HCT116 (cell line): ENCODE measurements at regions not wholly inside any gene's neighbourhood (a gene's known extent, or its start where the extent isn't known, plus 50 kb on each side); places are given as distances from the start of the nearest gene placed in this dataset.

Experiments
- ATAC-seq: fragments of 200-7000 bp; cut with Tn5 transposase; 2 replicates; pipeline ENCODE4 v1.9.1; 2020; ENCODE audit warnings: mild to moderate bottlenecking, moderate library complexity
- BruUV-seq: library from RNA; stranded (reverse); fragments of 400-500 nt; replicated peaks from 2 replicates; lab custom pipeline; 2021; lab: Mats Ljungman, UMichigan
- CTCF ChIA-PET: fragments of 300-600 bp; sonication (Branson Sonifier 250); formaldehyde crosslinking; loops from one replicate; lab custom pipeline; 2021; ENCODE audit warnings: antibody characterized with exemption; lab: Charles Lee
- POLR2A ChIA-PET: fragments of 300-600, 350-600 bp; sonication (Branson Sonifier 250); formaldehyde crosslinking; loops from one replicate; lab custom pipeline; 2021; ENCODE audit warnings: antibody characterized with exemption; lab: Charles Lee
- RAD21 ChIA-PET, 2 experiments: fragments of 300-600 bp; sonication (Branson Sonifier 250); formaldehyde crosslinking; loops; one replicate each; lab custom pipeline; 2023; ENCODE audit warnings: low total read pairs in 2 of 2; ENCODE audit not compliant: uncharacterized antibody in 2 of 2, unreplicated experiment in 2 of 2, low non-redundant PET in 1 of 2; lab: Charles Lee
- DNase-seq: peaks from one replicate; pipeline ENCODE4 v3.0.0-alpha.2; 2010; ENCODE audit warnings: low read depth, low spot score
- H2AFZ ChIP-seq: fragments of 200-600 bp; shearing (Covaris generic), sonication (generic); 2 replicates; pipeline ENCODE4 v1.6.1; 2017; ENCODE audit warnings: low read depth, mixed run types, mixed read lengths, antibody characterized with exemption, low read length; ENCODE audit not compliant: poor library complexity, severe bottlenecking
- H3K27ac ChIP-seq: 2 replicates; pipeline ENCODE4 v1.5.1; 2012; ENCODE audit warnings: low read depth, low read length
- H3K27me3 ChIP-seq: fragments of 200-600 bp; sonication (generic); 2 replicates; pipeline ENCODE4 v1.6.1; 2016; ENCODE audit warnings: mixed run types, low read length, mixed read lengths; ENCODE audit not compliant: insufficient read depth
- H3K36me3 ChIP-seq, 2 experiments: fragments of 200-500 bp in 1 of 2; fragments of 200-600 bp in 1 of 2; sonication (Bioruptor generic) in 1 of 2; sonication (generic) in 1 of 2; 2 replicates each; pipeline versions ENCODE4 v1.5.1 to v1.6.1; 2014 to 2016; ENCODE audit warnings: low read length in 2 of 2, inconsistent platforms in 1 of 2, mixed read lengths in 1 of 2, mixed run types in 1 of 2; ENCODE audit not compliant: insufficient read depth in 2 of 2, control insufficient read depth in 1 of 2
- H3K4me1 ChIP-seq, 2 experiments: fragments of 200-600 bp in 1 of 2; sonication (generic) in 1 of 2; 2 replicates each; pipeline versions ENCODE4 v1.5.1 to v1.6.1; 2012 to 2017; ENCODE audit warnings: low read length in 2 of 2, inconsistent platforms in 1 of 2, mild to moderate bottlenecking in 1 of 2, mixed read lengths in 1 of 2, mixed run types in 1 of 2, moderate library complexity in 1 of 2; ENCODE audit not compliant: insufficient read depth in 2 of 2, control insufficient read depth in 1 of 2
- H3K4me2 ChIP-seq: fragments of 200-600 bp; sonication (generic); 2 replicates; pipeline ENCODE4 v1.6.1; 2017; ENCODE audit warnings: mixed run types, low read length, mixed read lengths
- H3K4me3 ChIP-seq, 2 experiments: fragments of 200-600 bp in 1 of 2; sonication (generic) in 1 of 2; replicated peaks in 1 of 2; 2 replicates each; pipeline ENCODE4 v1.5.1; 2011 to 2016; ENCODE audit warnings: low read length in 2 of 2, control low read depth in 1 of 2, low read depth in 1 of 2, mild to moderate bottlenecking in 1 of 2, mixed read lengths in 1 of 2, mixed run types in 1 of 2
- H3K79me2 ChIP-seq: fragments of 200-600 bp; sonication (generic); 2 replicates; pipeline ENCODE4 v1.6.1; 2017; ENCODE audit warnings: mild to moderate bottlenecking, mixed run types, low read length, moderate library complexity, mixed read lengths; ENCODE audit not compliant: insufficient read depth
- H3K9ac ChIP-seq: fragments of 200-600 bp; sonication (generic); 2 replicates; pipeline ENCODE4 v1.6.1; 2016; ENCODE audit warnings: low read length, mixed read lengths
- H3K9me2 ChIP-seq: fragments of 200-600 bp; sonication (generic), shearing (Covaris generic); 2 replicates; pipeline ENCODE4 v1.6.1; 2017; ENCODE audit warnings: mixed run types, mild to moderate bottlenecking, moderate library complexity; ENCODE audit not compliant: insufficient read depth
- H3K9me3 ChIP-seq, 2 experiments: fragments of 200-500 bp in 1 of 2; fragments of 200-600 bp in 1 of 2; sonication (Bioruptor generic) in 1 of 2; sonication (generic) in 1 of 2; 2 replicates each; pipeline ENCODE4 v1.6.1; 2014 to 2017; ENCODE audit warnings: low read length in 2 of 2, mixed read lengths in 2 of 2, inconsistent platforms in 1 of 2, low read depth in 1 of 2, mild to moderate bottlenecking in 1 of 2, mixed run types in 1 of 2, moderate library complexity in 1 of 2; ENCODE audit not compliant: control insufficient read depth in 1 of 2, insufficient read depth in 1 of 2
- H4K20me1 ChIP-seq: fragments of 200-600 bp; sonication (generic), shearing (Covaris generic); 2 replicates; pipeline ENCODE4 v1.6.1; 2017; ENCODE audit warnings: mixed run types, mild to moderate bottlenecking, moderate library complexity; ENCODE audit not compliant: insufficient read depth
- CBX3 ChIP-seq: IDR thresholded peaks from 2 replicates; pipeline ENCODE4 v1.6.1; 2012; ENCODE audit warnings: low read depth
- CEBPB ChIP-seq: IDR thresholded peaks from 2 replicates; pipeline ENCODE4 v1.6.1; 2012; ENCODE audit warnings: low read depth
- EGR1 ChIP-seq: IDR thresholded peaks from 2 replicates; pipeline ENCODE4 v1.6.1; 2012; ENCODE audit warnings: low read depth
- ELF1 ChIP-seq: IDR thresholded peaks from 2 replicates; pipeline ENCODE4 v1.6.1; 2012; ENCODE audit warnings: low read depth, borderline replicate concordance
- EZH2 ChIP-seq: fragments of 200-600 bp; sonication (generic); IDR thresholded peaks from 2 replicates; pipeline ENCODE4 v1.6.1; 2017; ENCODE audit warnings: antibody characterized with exemption, mixed run types
- EZH2phosphoT487 ChIP-seq: fragments of 200-600 bp; IDR thresholded peaks from 2 replicates; pipeline ENCODE4 v1.6.1; 2018; ENCODE audit warnings: antibody characterized with exemption, borderline replicate concordance
- MAX ChIP-seq: IDR thresholded peaks from 2 replicates; pipeline ENCODE4 v1.6.1; 2012
- POLR2A ChIP-seq: IDR thresholded peaks from 2 replicates; pipeline ENCODE4 v1.7.0; 2011; ENCODE audit warnings: borderline replicate concordance; ENCODE audit not compliant: insufficient read depth, insufficient read length; ENCODE audit errors: extremely low read depth
- RAD21 ChIP-seq: IDR thresholded peaks from 2 replicates; pipeline ENCODE4 v1.6.1; 2012; ENCODE audit warnings: low read depth, mild to moderate bottlenecking
- SIN3A ChIP-seq: IDR thresholded peaks from 2 replicates; pipeline ENCODE4 v1.6.1; 2012; ENCODE audit warnings: low read depth
- SRF ChIP-seq: IDR thresholded peaks from 2 replicates; pipeline ENCODE4 v1.6.1; 2012; ENCODE audit warnings: low read depth
- TCF7L2 ChIP-seq: IDR thresholded peaks from 2 replicates; pipeline ENCODE4 v1.7.0; 2011; ENCODE audit warnings: borderline replicate concordance, inconsistent platforms; ENCODE audit not compliant: insufficient read depth, insufficient read length; ENCODE audit errors: extremely low read depth
- YY1 ChIP-seq: IDR thresholded peaks from 2 replicates; pipeline ENCODE4 v1.6.1; 2011; ENCODE audit warnings: low read length, low read depth, moderate library complexity, mild to moderate bottlenecking; ENCODE audit not compliant: insufficient replicate concordance; ENCODE audit errors: extremely low read depth
- ZNF274 ChIP-seq: fragments of 200-500 bp; sonication (Bioruptor generic); IDR thresholded peaks from 2 replicates; pipeline ENCODE4 v1.6.1; 2014; ENCODE audit warnings: mild to moderate bottlenecking, low read depth, low read length, inconsistent platforms
- intact Hi-C: fragments of 100-400 bp; cut with micrococcal nuclease; formaldehyde crosslinking; loops from 2 replicates; pipeline ENCODE4 v1.10.0; 2022
- TF ChIP-seq, protein P1 (sequence below): IDR thresholded peaks from 2 replicates; pipeline ENCODE4 v1.6.1; 2011; ENCODE audit warnings: mild to moderate bottlenecking, low read length, moderate library complexity; ENCODE audit not compliant: insufficient replicate concordance; ENCODE audit errors: extremely low read depth
- TF ChIP-seq, protein P2 (sequence below): IDR thresholded peaks from 2 replicates; pipeline ENCODE4 v1.6.1; 2012; ENCODE audit warnings: low read depth
- TF ChIP-seq, protein P3 (sequence below), 3 experiments: fragments of 200-600 bp in 1 of 3; sonication (generic) in 1 of 3; IDR thresholded peaks in 2 of 3; conservative IDR thresholded peaks in 1 of 3; 2 replicates each; pipeline ENCODE4 v1.5.1; 2012 to 2017; ENCODE audit warnings: low read depth in 2 of 3, low read length in 2 of 3, antibody characterized with exemption in 1 of 3, borderline replicate concordance in 1 of 3, control low read depth in 1 of 3, mild to moderate bottlenecking in 1 of 3, mixed read lengths in 1 of 3, mixed run types in 1 of 3, moderate library complexity in 1 of 3; ENCODE audit not compliant: insufficient read depth in 1 of 3
- TF ChIP-seq, protein P4 (sequence below): IDR thresholded peaks from 2 replicates; pipeline ENCODE4 v1.6.1; 2012

GRCh38 chr16:22973522-22973921 lies 159.6 kb downstream of the HS3ST2 start:
- RAD21 ChIA-PET: no interaction called here
- H2AFZ ChIP-seq: no peak overlapping the region
- H3K4me3 ChIP-seq: no peak overlapping the region
- H3K4me2 ChIP-seq: no peak overlapping the region
- no peaks in the 10 kb centered on the region for H3K9me3 ChIP-seq
- peaks cover 17% of the 10 kb centered on the region for H3K27me3 ChIP-seq
- ATAC-seq (no peak), DNase-seq (no peak)
- H3K9ac ChIP-seq: no peak overlapping the region
- no peaks in the 10 kb centered on the region for H3K79me2 ChIP-seq
- intact Hi-C loops: no loop called here
- no TSS peak for BruUV-seq
- POLR2A ChIA-PET: no interaction called here
- CTCF ChIA-PET: no interaction called here
- H3K36me3 ChIP-seq: no peaks in the 10 kb centered on the region
- TF ChIP-seq MAX (no peak), EZH2 (no peak), EGR1 (no peak), SIN3A (no peak), CEBPB (no peak), ZNF274 (no peak), CBX3 (no peak), EZH2phosphoT487 (no peak), RAD21 (no peak), YY1 (no peak), POLR2A (no peak), ELF1 (no peak), SRF (no peak), TCF7L2 (no peak)
- TF ChIP-seq, protein P1, sequence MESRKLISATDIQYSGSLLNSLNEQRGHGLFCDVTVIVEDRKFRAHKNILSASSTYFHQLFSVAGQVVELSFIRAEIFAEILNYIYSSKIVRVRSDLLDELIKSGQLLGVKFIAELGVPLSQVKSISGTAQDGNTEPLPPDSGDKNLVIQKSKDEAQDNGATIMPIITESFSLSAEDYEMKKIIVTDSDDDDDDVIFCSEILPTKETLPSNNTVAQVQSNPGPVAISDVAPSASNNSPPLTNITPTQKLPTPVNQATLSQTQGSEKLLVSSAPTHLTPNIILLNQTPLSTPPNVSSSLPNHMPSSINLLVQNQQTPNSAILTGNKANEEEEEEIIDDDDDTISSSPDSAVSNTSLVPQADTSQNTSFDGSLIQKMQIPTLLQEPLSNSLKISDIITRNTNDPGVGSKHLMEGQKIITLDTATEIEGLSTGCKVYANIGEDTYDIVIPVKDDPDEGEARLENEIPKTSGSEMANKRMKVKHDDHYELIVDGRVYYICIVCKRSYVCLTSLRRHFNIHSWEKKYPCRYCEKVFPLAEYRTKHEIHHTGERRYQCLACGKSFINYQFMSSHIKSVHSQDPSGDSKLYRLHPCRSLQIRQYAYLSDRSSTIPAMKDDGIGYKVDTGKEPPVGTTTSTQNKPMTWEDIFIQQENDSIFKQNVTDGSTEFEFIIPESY: no peak
- TF ChIP-seq, protein P2, sequence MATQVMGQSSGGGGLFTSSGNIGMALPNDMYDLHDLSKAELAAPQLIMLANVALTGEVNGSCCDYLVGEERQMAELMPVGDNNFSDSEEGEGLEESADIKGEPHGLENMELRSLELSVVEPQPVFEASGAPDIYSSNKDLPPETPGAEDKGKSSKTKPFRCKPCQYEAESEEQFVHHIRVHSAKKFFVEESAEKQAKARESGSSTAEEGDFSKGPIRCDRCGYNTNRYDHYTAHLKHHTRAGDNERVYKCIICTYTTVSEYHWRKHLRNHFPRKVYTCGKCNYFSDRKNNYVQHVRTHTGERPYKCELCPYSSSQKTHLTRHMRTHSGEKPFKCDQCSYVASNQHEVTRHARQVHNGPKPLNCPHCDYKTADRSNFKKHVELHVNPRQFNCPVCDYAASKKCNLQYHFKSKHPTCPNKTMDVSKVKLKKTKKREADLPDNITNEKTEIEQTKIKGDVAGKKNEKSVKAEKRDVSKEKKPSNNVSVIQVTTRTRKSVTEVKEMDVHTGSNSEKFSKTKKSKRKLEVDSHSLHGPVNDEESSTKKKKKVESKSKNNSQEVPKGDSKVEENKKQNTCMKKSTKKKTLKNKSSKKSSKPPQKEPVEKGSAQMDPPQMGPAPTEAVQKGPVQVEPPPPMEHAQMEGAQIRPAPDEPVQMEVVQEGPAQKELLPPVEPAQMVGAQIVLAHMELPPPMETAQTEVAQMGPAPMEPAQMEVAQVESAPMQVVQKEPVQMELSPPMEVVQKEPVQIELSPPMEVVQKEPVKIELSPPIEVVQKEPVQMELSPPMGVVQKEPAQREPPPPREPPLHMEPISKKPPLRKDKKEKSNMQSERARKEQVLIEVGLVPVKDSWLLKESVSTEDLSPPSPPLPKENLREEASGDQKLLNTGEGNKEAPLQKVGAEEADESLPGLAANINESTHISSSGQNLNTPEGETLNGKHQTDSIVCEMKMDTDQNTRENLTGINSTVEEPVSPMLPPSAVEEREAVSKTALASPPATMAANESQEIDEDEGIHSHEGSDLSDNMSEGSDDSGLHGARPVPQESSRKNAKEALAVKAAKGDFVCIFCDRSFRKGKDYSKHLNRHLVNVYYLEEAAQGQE: no peak
- TF ChIP-seq, protein P3, sequence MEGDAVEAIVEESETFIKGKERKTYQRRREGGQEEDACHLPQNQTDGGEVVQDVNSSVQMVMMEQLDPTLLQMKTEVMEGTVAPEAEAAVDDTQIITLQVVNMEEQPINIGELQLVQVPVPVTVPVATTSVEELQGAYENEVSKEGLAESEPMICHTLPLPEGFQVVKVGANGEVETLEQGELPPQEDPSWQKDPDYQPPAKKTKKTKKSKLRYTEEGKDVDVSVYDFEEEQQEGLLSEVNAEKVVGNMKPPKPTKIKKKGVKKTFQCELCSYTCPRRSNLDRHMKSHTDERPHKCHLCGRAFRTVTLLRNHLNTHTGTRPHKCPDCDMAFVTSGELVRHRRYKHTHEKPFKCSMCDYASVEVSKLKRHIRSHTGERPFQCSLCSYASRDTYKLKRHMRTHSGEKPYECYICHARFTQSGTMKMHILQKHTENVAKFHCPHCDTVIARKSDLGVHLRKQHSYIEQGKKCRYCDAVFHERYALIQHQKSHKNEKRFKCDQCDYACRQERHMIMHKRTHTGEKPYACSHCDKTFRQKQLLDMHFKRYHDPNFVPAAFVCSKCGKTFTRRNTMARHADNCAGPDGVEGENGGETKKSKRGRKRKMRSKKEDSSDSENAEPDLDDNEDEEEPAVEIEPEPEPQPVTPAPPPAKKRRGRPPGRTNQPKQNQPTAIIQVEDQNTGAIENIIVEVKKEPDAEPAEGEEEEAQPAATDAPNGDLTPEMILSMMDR (IDR thresholded peaks at IDR 0.05 in 2 of 3, conservative IDR thresholded peaks at IDR 0.05 in 1 of 3; ENCODE audit: borderline replicate concordance in 1 of 3, insufficient read depth in 1 of 3, low read depth in 2 of 3, low read length in 2 of 3): no peak
- TF ChIP-seq, protein P4, sequence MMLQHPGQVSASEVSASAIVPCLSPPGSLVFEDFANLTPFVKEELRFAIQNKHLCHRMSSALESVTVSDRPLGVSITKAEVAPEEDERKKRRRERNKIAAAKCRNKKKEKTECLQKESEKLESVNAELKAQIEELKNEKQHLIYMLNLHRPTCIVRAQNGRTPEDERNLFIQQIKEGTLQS: no peak
- TF ChIP-seq, all 23 proteins: peak for 0
- no peaks in the 10 kb centered on the region for H3K9me2 ChIP-seq
- no peaks in the 10 kb centered on the region for H3K4me1 ChIP-seq
- H4K20me1 ChIP-seq: no peaks in the 10 kb centered on the region
- H3K27ac ChIP-seq: no peak overlapping the region
